ENCODE measurements at regions not wholly inside any gene's neighbourhood (a gene's known extent, or its start where the extent isn't known, plus 50 kb on each side); places are given as distances from the start of the nearest gene placed in this dataset.

GRCh38 chr21:17987382-17988101, 168.4 kb upstream of the C21orf91 start:
- TF ChIP-seq ZNF384 (IDR thresholded peaks at IDR 0.05) (no peak), FOXA1 (IDR thresholded peaks at IDR 0.05) (no peak), FOXM1 (IDR thresholded peaks at IDR 0.05; ENCODE audit: borderline replicate concordance) (no peak), TARDBP (IDR thresholded peaks at IDR 0.05) (no peak), SP1 (IDR thresholded peaks at IDR 0.05) (no peak), NFRKB (IDR thresholded peaks at IDR 0.05) (no peak), HDGF (IDR thresholded peaks at IDR 0.05; ENCODE audit: borderline replicate concordance) (no peak), ELF4 (IDR thresholded peaks at IDR 0.05) (no peak), FOXK2 (IDR thresholded peaks at IDR 0.05) (no peak), ARNT (IDR thresholded peaks at IDR 0.05) (no peak), LEF1 (IDR thresholded peaks at IDR 0.05; ENCODE audit: borderline replicate concordance) (no peak), CTBP1 (IDR thresholded peaks at IDR 0.05; ENCODE audit: borderline replicate concordance) (no peak), BHLHE40 (IDR thresholded peaks at IDR 0.05; ENCODE audit: borderline replicate concordance) (no peak)
- TF ChIP-seq, protein P1, sequence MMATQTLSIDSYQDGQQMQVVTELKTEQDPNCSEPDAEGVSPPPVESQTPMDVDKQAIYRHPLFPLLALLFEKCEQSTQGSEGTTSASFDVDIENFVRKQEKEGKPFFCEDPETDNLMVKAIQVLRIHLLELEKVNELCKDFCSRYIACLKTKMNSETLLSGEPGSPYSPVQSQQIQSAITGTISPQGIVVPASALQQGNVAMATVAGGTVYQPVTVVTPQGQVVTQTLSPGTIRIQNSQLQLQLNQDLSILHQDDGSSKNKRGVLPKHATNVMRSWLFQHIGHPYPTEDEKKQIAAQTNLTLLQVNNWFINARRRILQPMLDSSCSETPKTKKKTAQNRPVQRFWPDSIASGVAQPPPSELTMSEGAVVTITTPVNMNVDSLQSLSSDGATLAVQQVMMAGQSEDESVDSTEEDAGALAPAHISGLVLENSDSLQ (IDR thresholded peaks at IDR 0.05) = no peak
